ENCODE measurements at regions not wholly inside any gene's neighbourhood (a gene's known extent, or its start where the extent isn't known, plus 50 kb on each side); places are given as distances from the start of the nearest gene placed in this dataset.

DNA sequence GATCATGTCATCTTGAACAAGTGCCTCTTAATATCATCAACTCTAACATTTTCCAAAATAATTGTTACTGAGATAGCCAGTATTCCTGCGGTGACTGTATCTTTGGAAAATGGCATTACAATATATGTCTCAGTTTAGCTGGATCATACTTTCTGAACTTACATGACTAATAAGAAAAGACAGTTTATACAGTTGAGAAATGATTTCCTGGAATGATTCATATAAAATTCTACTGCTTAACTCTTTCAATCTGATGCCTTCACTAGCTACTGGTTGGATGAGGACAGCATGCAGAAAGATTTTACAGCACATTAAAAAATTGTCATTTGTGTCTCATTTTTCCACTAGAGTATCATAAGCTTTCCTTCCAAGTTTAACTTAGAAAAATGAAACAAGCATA, 302.1 kb downstream of the PCDH17 start:
- CTCF ChIA-PET (ENCODE audit: low intra/inter-chr PET ratio, low total read pairs) = no interaction called here
- H3K4me2 ChIP-seq (ENCODE audit: low read depth, low read length) = no peak overlapping the region
- FAIRE-seq (no peak), DNase-seq (ENCODE audit: low spot score) (no peak), ATAC-seq (no peak)
- no peaks in the 10 kb centered on the region for H3K79me2 ChIP-seq (ENCODE audit: insufficient read depth, low read length)
- no peak overlapping the region for H3K27ac ChIP-seq (ENCODE audit: extremely low read length, insufficient read depth, low read length)
- POLR2A ChIA-PET = no interaction called here
- peaks cover 75% of the 10 kb centered on the region for H3K9me3 ChIP-seq (ENCODE audit: low read length)
- 77% methylated on average over 1 of the region's 1 CpG for WGBS (ENCODE audit: low lambda C conversion rate)
- in situ Hi-C loops (cut with HindIII; ENCODE audit: extremely low pct_ligation_motif_present, low pct_unique_long_range_greater_than_20kb) = no loop called here
- BruUV-seq (replicated peaks) = no TSS peak
- H3K36me3 ChIP-seq (replicated peaks in 1 of 2; ENCODE audit: control insufficient read depth in 1 of 2, insufficient read depth in 2 of 2, low read length in 2 of 2) = no peaks in the 10 kb centered on the region
- intact Hi-C loops (cut with micrococcal nuclease; ENCODE audit: unreplicated experiment) = no loop called here
- H3K9ac ChIP-seq (ENCODE audit: insufficient read depth, low read depth, low read length) = no peak overlapping the region
- H3K4me3 ChIP-seq (replicated peaks in 1 of 3; ENCODE audit: insufficient read depth in 1 of 3, low read depth in 2 of 3, low read length in 3 of 3) = no peak overlapping the region
- no peak overlapping the region for H2AFZ ChIP-seq (ENCODE audit: low read length)
- no peaks in the 10 kb centered on the region for H3K27me3 ChIP-seq (ENCODE audit: control insufficient read depth in 1 of 2, insufficient read depth in 2 of 2, low read length in 2 of 2)
- no peaks in the 10 kb centered on the region for H4K20me1 ChIP-seq (ENCODE audit: insufficient read depth, low read length)
- no peaks in the 10 kb centered on the region for H3K4me1 ChIP-seq (ENCODE audit: insufficient read depth, low read length)
- TF ChIP-seq ZNF546 (CRISPR knock-in tag; conservative IDR thresholded peaks at IDR 0.05) (no peak), RBM39 (IDR thresholded peaks at IDR 0.05; ENCODE audit: low read depth, low read length, poor library complexity, severe bottlenecking) (no peak), SIN3A (IDR thresholded peaks at IDR 0.05; ENCODE audit: borderline replicate concordance, low read depth, low read length) (no peak), CENPX (CRISPR knock-in tag; IDR thresholded peaks at IDR 0.05) (no peak), POLR2G (IDR thresholded peaks at IDR 0.05; ENCODE audit: low read depth, low read length) (no peak), GZF1 (CRISPR knock-in tag; IDR thresholded peaks at IDR 0.05) (no peak)
- TF ChIP-seq, protein P1, sequence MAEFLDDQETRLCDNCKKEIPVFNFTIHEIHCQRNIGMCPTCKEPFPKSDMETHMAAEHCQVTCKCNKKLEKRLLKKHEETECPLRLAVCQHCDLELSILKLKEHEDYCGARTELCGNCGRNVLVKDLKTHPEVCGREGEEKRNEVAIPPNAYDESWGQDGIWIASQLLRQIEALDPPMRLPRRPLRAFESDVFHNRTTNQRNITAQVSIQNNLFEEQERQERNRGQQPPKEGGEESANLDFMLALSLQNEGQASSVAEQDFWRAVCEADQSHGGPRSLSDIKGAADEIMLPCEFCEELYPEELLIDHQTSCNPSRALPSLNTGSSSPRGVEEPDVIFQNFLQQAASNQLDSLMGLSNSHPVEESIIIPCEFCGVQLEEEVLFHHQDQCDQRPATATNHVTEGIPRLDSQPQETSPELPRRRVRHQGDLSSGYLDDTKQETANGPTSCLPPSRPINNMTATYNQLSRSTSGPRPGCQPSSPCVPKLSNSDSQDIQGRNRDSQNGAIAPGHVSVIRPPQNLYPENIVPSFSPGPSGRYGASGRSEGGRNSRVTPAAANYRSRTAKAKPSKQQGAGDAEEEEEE (CRISPR knock-in tag; IDR thresholded peaks at IDR 0.05; ENCODE audit: borderline replicate concordance) = no peak
- TF ChIP-seq, protein P2, sequence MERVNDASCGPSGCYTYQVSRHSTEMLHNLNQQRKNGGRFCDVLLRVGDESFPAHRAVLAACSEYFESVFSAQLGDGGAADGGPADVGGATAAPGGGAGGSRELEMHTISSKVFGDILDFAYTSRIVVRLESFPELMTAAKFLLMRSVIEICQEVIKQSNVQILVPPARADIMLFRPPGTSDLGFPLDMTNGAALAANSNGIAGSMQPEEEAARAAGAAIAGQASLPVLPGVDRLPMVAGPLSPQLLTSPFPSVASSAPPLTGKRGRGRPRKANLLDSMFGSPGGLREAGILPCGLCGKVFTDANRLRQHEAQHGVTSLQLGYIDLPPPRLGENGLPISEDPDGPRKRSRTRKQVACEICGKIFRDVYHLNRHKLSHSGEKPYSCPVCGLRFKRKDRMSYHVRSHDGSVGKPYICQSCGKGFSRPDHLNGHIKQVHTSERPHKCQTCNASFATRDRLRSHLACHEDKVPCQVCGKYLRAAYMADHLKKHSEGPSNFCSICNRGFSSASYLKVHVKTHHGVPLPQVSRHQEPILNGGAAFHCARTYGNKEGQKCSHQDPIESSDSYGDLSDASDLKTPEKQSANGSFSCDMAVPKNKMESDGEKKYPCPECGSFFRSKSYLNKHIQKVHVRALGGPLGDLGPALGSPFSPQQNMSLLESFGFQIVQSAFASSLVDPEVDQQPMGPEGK (CRISPR knock-in tag; IDR thresholded peaks at IDR 0.05) = no peak
- TF ChIP-seq, protein P3, sequence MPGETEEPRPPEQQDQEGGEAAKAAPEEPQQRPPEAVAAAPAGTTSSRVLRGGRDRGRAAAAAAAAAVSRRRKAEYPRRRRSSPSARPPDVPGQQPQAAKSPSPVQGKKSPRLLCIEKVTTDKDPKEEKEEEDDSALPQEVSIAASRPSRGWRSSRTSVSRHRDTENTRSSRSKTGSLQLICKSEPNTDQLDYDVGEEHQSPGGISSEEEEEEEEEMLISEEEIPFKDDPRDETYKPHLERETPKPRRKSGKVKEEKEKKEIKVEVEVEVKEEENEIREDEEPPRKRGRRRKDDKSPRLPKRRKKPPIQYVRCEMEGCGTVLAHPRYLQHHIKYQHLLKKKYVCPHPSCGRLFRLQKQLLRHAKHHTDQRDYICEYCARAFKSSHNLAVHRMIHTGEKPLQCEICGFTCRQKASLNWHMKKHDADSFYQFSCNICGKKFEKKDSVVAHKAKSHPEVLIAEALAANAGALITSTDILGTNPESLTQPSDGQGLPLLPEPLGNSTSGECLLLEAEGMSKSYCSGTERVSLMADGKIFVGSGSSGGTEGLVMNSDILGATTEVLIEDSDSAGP (CRISPR knock-in tag; IDR thresholded peaks at IDR 0.05; ENCODE audit: borderline replicate concordance) = no peak
- TF ChIP-seq, protein P4, sequence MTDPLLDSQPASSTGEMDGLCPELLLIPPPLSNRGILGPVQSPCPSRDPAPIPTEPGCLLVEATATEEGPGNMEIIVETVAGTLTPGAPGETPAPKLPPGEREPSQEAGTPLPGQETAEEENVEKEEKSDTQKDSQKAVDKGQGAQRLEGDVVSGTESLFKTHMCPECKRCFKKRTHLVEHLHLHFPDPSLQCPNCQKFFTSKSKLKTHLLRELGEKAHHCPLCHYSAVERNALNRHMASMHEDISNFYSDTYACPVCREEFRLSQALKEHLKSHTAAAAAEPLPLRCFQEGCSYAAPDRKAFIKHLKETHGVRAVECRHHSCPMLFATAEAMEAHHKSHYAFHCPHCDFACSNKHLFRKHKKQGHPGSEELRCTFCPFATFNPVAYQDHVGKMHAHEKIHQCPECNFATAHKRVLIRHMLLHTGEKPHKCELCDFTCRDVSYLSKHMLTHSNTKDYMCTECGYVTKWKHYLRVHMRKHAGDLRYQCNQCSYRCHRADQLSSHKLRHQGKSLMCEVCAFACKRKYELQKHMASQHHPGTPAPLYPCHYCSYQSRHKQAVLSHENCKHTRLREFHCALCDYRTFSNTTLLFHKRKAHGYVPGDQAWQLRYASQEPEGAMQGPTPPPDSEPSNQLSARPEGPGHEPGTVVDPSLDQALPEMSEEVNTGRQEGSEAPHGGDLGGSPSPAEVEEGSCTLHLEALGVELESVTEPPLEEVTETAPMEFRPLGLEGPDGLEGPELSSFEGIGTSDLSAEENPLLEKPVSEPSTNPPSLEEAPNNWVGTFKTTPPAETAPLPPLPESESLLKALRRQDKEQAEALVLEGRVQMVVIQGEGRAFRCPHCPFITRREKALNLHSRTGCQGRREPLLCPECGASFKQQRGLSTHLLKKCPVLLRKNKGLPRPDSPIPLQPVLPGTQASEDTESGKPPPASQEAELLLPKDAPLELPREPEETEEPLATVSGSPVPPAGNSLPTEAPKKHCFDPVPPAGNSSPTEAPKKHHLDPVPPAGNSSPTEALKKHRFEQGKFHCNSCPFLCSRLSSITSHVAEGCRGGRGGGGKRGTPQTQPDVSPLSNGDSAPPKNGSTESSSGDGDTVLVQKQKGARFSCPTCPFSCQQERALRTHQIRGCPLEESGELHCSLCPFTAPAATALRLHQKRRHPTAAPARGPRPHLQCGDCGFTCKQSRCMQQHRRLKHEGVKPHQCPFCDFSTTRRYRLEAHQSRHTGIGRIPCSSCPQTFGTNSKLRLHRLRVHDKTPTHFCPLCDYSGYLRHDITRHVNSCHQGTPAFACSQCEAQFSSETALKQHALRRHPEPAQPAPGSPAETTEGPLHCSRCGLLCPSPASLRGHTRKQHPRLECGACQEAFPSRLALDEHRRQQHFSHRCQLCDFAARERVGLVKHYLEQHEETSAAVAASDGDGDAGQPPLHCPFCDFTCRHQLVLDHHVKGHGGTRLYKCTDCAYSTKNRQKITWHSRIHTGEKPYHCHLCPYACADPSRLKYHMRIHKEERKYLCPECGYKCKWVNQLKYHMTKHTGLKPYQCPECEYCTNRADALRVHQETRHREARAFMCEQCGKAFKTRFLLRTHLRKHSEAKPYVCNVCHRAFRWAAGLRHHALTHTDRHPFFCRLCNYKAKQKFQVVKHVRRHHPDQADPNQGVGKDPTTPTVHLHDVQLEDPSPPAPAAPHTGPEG (CRISPR knock-in tag; IDR thresholded peaks at IDR 0.05) = no peak
- TF ChIP-seq, protein P5, sequence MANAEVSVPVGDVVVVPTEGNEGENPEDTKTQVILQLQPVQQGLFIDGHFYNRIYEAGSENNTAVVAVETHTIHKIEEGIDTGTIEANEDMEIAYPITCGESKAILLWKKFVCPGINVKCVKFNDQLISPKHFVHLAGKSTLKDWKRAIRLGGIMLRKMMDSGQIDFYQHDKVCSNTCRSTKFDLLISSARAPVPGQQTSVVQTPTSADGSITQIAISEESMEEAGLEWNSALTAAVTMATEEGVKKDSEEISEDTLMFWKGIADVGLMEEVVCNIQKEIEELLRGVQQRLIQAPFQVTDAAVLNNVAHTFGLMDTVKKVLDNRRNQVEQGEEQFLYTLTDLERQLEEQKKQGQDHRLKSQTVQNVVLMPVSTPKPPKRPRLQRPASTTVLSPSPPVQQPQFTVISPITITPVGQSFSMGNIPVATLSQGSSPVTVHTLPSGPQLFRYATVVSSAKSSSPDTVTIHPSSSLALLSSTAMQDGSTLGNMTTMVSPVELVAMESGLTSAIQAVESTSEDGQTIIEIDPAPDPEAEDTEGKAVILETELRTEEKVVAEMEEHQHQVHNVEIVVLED (CRISPR knock-in tag; IDR thresholded peaks at IDR 0.05; ENCODE audit: borderline replicate concordance) = no peak

Measured in HepG2 (cell line).